ENCODE measurements at regions not wholly inside any gene's neighbourhood (a gene's known extent, or its start where the extent isn't known, plus 50 kb on each side); places are given as distances from the start of the nearest gene placed in this dataset.

DNA sequence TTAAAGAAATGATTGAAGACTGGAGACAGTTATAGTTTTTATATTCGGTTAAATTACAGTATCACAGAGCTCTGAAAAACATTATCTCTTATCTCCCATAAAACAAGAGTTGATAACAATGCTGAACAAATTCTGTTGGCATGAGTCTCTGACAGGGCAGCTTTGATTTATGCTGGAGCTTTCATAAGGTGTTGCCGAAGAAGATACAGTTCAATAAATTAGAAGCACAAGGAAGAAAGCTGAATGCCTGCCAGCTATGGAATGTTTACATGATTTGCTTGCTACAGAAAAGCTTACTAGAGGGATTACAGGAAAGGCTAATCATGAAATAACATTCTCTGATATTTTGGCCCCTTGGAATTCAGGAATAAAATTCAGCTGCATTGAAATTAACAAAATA is 431.9 kb upstream of the GJE1 start:
- DNase-seq (ENCODE audit: low read depth in 4 of 4, low spot score in 3 of 4) = no peak

DNA sequence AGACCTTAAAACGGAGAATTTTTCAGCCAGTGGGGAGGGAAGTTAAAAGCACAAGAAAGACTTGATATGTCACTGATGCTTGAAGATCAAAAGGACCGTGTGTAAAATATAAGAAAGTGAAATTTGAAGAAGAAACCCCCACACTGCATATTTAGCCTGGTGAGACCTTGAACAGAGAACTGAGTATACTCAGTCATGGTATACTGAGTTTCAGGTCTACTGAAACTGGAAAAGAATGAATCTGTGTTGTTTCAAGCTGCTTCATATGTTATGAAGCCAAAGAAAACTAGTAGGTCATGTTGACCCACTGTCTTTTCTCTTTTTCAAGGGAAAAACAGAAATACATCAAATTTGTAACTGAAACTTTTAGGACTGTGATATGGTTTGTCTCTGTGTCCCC is 443.8 kb upstream of the GJE1 start:
- no peak for DNase-seq (ENCODE audit: low read depth in 4 of 4, low spot score in 3 of 4)

DNA sequence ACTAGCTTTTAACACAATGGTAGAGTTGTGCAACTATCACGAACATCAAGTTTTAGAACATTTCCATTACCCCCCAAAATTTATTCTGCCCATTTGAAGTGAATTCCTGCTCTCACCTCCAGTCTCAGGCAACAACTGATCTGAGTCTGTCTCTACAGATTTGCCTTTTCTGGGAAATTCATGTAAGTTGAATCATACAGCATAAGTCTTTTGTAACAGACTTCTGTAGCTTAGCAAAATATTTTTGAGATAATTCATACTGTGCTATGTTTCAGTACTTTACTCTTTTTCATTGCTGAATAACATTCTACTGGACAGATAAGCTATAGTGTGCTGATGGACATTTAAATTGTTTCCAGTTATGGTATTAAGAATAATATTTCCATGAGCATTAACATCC is 447.3 kb upstream of the GJE1 start:
- no peak for DNase-seq (ENCODE audit: low read depth in 4 of 4, low spot score in 3 of 4)

DNA sequence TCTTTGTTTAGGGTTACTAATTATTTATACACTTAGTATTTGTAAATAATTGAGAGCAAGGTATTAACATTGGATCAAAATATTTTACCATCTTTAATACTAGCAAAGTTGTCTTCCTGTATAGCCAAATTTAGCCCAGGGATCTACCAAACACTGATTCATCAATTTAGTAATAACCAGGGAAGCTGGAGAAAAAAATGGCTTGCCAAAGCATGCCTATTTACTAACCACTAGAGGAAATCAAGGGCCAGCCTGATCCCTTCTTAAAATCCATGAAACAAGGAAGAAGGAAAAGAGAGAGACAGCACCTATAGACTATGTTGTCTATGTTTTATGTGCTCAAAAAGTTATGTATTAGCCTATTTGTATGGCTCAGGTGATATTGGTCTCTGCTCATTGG is 450.3 kb upstream of the GJE1 start:
- no peak for DNase-seq (ENCODE audit: low read depth in 4 of 4, low spot score in 3 of 4)

DNA sequence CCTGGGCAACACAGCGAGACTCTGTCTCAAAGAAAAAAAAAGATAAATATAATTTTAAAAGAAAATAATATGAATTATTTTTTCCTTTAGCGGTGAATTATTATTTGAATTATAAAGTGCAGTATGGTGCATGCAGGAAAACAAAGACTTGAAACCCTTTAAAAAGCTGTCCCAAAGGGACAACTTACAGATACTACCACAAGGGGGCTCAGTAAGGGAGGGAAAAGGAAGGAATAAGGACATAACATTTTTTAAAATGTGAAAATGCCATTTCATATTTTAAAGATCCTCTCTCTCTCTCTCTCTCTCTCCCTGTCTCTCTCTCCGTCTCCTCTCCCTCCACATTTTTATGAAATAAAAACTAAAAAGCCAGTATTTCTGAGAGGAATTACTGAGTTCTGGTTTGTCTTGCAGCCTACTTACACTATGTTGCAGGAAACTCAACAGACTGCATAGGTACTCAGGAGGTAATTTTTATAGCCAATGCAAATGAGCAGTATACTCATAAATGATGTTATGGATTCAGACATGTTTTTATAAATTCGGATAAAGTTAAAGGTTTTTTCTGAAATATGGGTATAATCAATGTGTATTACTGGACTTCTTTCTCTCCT is 455.0 kb upstream of the GJE1 start:
- peak in 2 of 4 donors; percentile 5 to 10 for DNase-seq (ENCODE audit: low read depth in 4 of 4, low spot score in 3 of 4)

DNA sequence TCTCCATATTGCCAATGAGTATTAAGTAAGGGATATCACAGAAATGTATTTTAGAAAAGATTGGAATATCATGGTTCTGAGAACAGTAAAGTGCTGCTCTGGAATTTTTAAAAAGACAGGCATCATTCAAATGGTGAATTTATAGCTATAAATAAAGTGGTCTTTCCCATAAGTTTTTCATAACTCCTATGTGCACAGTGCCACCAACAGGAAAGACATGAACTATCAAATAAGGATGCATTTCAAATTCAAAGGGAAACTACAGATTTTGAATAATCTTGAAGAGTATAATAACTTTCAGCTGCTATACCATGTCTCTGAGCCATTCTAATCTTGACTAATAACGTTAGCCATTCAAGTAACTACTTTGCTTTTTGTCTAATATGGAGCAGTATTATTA is 456.8 kb upstream of the GJE1 start:
- no peak for DNase-seq (ENCODE audit: low read depth in 4 of 4, low spot score in 3 of 4)

DNA sequence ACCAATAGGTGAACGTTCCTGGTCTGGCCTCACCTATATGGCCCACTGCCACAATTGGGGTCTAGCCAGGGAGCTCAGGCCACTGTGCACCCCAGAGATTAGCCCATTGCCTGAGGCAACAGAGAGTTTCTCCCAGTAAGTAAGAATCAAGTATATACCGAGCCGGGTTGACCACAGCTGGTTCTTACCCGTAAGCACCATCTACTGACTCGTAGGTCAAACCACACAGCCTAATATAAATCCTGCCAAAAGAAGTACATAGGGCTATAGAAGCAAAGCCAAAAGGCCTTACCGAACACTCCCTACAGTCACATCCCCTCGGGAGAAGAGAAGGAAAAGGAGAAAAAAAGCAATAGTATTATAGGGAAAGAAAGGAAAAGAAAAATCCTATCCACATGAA is 463.6 kb upstream of the GJE1 start:
- DNase-seq (ENCODE audit: low read depth in 4 of 4, low spot score in 3 of 4) = no peak

DNA sequence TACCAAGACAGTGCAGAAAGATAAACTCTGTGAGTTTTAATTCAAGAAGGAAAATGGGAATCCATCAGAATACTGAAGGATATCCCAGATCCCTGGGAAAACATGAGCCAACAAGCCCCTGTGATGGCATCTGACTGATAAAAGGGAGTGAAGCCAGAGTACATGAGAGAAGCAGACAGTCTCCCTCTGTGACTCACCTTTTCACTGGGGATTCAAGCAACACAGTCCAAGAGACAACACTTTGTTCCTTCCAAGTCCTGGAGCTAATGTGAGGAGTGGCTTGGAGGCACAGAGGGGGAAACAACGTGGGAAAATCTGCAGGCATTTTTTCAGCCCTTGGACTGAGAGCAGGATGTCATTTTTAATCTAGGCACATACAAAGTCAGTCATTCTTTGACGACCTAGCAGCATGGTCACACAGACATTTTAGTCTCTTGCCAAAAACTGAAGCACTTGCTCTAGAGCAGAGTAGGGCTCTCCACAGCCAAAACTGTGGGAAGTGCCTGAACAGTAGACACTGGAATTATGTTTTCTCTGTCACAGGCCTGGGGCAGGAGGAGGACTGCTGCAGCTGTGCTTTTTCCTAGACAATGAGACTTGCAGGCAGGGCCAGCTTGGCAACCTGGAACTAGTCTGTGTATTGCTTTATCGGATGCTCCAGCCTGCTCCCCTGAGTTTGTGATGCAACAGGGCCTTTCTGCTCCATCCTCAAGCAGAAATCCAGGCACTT is 465.0 kb upstream of the GJE1 start:
- DNase-seq (ENCODE audit: low read depth in 4 of 4, low spot score in 3 of 4) = no peak

DNA sequence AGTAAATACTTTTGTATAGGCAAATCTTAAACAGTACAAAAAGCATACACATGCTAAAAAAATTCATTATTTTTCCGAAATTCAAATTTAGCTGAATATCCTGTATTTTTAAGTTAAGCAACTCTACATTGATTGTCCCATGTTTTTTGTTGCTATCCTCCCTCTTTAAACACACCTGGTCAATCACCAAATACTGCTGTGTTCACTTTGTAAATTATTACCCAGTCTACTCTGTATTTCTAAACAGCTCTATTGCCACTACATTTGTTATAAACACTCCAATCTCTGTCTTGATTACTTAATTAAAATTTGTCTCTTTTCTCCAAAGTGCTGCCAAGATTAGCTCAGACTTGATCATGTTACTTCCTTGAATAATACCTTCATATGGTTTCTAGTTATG is 466.5 kb upstream of the GJE1 start:
- no peak for DNase-seq (ENCODE audit: low read depth in 4 of 4, low spot score in 3 of 4)

DNA sequence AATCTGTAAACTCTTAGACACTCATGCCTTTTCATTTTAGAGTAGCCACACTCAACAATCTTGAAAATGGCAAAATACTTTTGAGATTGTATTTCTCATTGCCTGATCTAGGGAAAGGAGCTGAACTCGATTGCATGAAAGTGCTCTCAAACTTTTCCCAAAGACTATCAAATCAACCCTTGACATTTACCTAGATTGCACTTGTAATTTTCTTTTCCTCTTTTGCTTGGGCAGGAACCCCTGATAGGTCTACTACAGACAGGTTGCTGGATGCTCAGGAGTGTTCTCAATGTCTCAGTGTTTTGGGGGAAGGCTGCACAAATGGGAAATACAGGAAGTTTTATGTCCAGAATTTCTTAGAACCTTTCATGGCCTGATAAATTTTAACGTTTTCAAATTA is 468.0 kb upstream of the GJE1 start:
- DNase-seq (ENCODE audit: low read depth in 4 of 4, low spot score in 3 of 4) = no peak

DNA sequence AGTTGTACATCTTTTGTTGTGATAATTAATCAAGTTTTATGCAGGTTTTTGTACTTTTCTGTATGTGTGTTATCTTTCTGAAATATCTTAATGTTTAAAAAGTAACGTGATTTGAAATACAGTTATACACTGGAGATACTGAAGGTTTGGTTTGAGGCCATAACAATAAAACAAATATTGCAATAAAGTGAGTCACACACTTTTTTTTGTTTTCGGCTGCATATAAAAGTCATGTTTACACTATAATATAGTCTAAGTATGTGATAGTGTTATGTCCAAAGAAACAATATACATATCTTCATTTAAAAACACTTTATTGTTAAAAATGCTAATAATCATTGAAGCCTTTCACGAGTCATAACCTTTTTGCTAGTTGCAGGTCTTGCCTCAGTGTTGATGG is 473.1 kb upstream of the GJE1 start:
- DNase-seq (ENCODE audit: low read depth in 4 of 4, low spot score in 3 of 4) = no peak

DNA sequence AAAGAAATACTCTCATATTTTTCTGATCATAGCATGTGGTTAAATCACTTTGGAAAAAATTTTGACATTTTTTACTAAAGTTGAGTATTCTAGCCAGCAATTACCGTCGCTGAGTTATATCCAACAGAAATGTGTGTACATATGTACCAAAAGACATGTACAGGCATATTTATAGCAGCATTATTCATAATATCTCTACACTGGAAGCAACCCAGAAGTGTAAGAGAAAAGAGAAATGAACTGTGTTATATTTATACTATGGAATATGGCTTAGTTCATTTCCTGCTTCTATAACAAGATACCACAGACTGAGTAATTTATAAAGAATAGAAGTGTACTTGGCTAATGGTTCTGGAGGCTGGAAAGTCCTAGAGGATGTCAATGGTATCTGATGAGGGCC is 474.0 kb upstream of the GJE1 start:
- no peak for DNase-seq (ENCODE audit: low read depth in 4 of 4, low spot score in 3 of 4)

DNA sequence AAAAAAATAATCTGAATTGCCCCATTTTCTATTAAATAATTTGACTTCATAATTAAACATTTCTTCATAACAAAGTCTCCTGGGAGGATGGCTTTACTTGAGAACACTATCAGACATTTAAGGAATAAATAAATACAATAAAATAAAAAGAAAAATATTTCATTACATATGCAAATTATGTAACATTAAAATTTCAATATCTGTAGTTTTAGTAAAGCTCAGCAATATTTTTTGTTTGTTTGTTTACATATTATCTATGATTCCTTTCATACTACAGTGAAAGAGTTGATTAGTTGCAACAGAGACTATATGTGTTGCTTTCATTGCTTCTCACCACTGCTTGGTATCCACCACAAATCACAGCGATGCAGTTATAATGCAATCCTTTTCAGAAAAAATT is 474.9 kb upstream of the GJE1 start:
- no peak for DNase-seq (ENCODE audit: low read depth in 4 of 4, low spot score in 3 of 4)

DNA sequence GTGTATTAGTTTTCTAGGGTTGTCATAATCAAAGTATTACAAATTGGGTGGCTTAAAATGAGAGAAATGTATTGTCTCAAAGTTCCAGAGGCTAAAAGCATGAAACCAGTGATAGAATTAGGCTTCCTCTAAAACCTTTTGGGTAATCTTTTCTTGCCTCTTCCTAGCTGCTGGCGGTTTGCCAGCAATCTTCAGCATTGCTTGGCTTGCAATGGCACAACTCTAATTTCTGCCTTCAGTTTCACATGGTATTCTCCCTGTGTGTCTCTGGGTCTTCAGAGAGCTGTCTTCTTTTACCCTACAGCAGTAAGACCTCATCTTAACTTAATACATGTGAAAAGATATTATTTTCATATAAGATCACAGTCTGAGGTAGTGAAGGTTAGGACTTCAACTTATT is 479.1 kb upstream of the GJE1 start:
- no peak for DNase-seq (ENCODE audit: low read depth in 4 of 4, low spot score in 3 of 4)

DNA sequence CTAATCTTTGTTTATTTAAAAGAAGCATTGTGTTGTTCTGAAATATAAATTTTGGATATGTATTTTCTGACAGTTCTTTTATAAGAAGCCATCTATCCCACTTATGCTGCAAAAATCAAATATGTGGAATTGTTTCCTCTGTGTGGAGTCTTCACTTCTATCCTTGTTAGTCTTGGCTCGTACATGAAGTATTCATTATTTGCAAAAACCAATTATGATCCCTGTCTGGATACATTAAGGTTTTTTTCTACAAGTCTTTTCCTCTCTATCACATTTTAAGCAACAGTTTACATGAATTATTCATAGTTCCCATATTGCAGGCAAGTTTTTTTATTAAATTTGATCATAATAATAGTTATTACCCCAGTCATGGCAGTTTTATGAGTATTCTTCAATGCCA is 490.8 kb upstream of the GJE1 start:
- DNase-seq (ENCODE audit: low read depth in 4 of 4, low spot score in 3 of 4) = no peak

DNA sequence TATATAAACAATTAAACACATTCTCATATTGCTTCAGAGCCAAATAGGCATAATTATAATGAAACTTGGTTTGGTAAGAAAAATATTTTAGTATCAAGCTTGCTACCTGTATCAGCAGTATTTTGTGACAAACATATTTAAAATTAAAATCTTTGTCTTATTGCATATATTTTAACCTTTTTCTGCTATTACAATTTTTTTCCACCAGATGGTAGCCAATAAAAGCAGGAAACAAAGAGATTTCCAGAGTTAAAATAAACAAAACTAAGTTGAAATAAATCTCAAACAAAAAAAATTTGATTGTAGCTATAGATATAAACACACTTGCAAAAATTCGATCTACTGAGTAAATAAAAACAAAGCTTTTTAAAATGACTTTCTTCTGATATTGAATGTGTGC is 491.3 kb upstream of the GJE1 start:
- DNase-seq (ENCODE audit: low read depth in 4 of 4, low spot score in 3 of 4) = no peak

DNA sequence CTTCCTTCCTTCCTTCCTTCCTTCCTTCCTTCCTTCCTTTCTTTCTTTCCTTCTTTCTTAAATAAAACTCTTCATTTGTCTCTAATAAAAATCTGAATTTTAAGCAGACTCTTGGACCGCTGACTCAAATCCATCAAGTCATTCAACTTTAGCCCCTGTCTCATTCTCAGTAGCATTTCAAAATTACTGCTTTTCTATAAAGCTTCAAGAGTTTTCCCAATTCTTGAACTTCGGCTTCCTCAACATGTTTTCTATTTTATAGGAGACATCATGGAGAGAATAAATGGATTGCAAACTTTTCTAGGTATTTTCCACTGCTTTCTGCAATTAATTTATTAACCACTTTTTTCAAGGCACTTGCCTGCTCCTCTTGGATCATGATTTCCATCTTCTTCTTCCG is 497.1 kb upstream of the GJE1 start:
- no peak for DNase-seq (ENCODE audit: low read depth in 4 of 4, low spot score in 3 of 4)

DNA sequence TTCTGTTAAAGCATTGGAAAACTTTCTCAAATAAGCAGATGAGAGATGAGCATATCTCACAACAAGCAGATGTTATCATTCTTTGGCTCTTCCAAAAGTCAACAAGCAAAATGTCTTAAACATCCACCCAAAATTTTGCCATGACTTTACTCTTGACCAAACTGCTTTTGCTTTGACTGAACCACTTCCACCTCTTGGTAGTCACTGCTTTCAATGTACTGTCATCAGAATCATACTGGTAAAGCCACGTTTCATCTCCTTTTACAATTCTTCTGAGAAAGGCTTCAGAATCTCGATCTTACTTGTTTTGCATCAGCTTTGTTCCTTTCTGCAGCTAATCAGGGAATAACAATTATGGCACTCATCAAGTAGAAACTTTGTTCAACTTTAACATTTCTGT is 498.5 kb upstream of the GJE1 start:
- DNase-seq (ENCODE audit: low read depth in 4 of 4, low spot score in 3 of 4) = no peak

DNA sequence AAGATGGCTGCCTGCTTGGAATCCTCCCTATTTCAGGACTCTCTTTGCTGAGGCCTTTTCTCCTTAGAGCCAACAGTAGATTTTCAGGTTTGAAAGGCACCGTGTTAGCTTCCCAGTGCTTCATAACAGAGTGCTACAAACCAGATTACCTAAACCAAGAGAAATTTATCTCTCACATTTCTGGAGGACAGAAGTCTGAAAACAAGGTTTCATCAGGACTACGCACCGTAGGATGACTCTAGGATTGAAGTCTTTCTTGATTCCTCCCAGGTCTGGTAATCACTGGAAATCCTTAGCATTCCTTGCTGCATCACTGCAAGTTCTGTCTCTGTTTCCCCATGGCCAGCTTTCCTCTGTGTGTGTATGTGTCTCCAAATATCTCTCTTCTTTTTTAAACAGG is 508.4 kb upstream of the GJE1 start:
- DNase-seq (ENCODE audit: low read depth in 4 of 4, low spot score in 3 of 4) = no peak

DNA sequence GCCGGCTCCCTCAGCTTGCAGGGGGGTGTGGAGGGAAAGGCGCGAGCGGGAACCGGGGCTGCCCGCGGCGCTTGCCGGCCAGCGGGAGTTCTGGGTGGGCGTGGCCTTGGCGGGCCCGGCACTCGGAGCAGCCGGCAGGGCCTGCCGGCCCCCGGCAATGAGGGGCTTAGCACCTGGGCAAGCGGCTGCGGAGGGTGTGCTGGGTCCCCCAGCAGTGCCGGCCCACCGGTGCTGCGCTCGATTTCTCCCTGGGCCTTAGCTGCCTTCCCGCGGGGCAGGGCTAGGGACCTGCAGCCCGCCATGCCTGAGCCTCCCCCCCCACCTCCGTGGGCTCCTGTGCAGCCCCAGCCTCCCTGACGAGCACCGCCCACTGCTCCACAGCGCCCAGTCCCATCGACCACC is 514.5 kb upstream of the GJE1 start:
- DNase-seq (ENCODE audit: low read depth in 4 of 4, low spot score in 3 of 4) = no peak

DNA sequence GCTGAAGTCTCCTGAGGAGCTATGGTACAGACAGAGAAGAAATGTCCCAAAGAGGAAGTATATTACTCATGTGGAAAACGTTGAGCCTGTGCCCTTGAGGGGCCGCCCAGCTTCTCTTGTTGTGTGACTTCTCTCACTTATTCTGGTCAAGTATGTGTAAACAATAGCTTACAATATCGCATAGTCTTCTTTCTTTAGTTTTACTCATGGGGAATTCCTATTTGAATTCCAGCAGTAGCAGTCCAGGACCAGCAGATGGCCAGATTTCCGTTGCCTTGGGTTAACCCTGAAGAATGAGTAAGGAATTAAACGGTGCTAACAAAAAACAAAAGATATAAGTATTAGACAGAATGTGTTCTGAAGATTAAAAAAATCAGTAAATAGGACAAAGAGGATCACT is 522.0 kb upstream of the GJE1 start:
- DNase-seq (ENCODE audit: low read depth in 4 of 4, low spot score in 3 of 4) = no peak

DNA sequence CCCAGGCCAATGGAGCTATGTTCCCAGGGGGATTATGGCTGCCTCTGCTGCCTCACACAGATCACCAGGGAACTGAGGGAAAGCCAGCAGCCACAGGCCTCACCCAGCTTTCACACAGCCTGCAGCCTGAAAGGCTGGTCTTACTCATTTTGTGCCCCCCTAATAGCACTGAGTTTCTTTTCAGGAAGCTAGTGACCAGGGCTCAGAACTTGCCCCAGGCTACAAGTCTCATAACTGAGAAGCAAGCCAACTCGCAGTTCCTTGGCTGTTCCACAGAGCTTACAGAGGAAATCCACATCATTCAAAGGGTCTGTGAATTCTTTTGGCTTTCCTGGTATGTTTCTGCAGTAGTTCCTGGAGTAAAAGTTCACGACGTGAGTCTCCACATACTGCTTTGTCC is 524.8 kb upstream of the GJE1 start:
- no peak for DNase-seq (ENCODE audit: low read depth in 4 of 4, low spot score in 3 of 4)

DNA sequence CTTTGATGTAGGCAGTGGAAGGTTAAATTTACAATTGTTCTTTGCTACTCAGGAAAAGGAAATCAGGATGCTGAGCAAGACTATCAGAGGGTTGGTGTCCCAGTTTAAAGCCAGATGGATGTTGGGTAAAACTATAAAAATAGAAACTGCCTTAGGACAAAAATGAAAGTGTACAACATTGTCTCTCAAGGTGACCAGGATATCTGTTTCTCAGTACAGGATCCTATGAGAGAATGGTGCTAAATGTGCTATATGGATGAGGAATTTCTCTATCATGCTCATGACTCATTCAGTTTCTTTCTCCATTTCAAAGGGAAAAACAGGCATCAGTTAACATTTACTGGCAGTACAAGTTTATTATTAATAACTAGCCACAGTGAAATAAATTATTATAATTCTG is 534.2 kb upstream of the GJE1 start:
- DNase-seq (ENCODE audit: low read depth in 4 of 4, low spot score in 3 of 4) = no peak
